ENCODE measurements at regions not wholly inside any gene's neighbourhood (a gene's known extent, or its start where the extent isn't known, plus 50 kb on each side); places are given as distances from the start of the nearest gene placed in this dataset.

DNA sequence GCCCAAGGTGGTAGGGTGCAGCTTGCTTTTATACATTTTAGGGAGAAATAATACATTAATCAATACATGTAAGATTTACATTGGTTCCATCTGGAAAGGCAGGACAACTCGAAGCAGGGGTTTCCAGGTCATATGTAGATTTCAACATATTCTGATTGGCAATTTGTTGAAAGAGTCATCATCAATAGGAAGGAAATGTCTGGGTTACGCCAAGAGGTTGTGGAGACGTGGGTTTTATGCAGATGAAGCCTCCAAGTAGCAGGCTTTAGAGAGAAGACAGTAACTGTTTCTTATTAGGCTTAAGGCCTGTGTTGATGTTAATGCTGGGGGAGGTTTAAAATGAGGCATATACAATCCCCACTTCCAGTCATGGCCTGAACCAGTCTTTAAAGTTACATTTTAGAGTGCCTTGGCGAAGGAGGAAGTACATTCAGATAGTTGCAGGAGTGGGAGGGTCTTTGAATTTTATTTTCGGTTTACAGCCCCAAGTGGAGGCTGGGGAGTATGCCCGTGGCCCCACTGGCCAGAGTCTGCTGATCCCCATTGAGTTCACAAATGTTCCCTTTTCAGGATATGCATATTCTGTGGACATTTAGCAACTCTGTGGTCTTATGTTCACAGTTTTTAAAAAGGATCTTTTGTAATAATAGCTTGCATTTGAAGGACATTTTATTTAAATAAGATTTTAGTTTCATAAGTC is 166.0 kb upstream of the GDF10 start:
- WGBS, 2 donors = 58 to 65% methylated on average over 6 of the region's 6 CpGs
- no peak for DNase-seq
- no peaks in the 10 kb centered on the region for H3K9me3 ChIP-seq
- H3K4me1 ChIP-seq = no peaks in the 10 kb centered on the region
- no peaks in the 10 kb centered on the region for H3K36me3 ChIP-seq
- H3K4me3 ChIP-seq = no peak overlapping the region
- TF ChIP-seq, protein P1, sequence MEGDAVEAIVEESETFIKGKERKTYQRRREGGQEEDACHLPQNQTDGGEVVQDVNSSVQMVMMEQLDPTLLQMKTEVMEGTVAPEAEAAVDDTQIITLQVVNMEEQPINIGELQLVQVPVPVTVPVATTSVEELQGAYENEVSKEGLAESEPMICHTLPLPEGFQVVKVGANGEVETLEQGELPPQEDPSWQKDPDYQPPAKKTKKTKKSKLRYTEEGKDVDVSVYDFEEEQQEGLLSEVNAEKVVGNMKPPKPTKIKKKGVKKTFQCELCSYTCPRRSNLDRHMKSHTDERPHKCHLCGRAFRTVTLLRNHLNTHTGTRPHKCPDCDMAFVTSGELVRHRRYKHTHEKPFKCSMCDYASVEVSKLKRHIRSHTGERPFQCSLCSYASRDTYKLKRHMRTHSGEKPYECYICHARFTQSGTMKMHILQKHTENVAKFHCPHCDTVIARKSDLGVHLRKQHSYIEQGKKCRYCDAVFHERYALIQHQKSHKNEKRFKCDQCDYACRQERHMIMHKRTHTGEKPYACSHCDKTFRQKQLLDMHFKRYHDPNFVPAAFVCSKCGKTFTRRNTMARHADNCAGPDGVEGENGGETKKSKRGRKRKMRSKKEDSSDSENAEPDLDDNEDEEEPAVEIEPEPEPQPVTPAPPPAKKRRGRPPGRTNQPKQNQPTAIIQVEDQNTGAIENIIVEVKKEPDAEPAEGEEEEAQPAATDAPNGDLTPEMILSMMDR (IDR thresholded peaks at IDR 0.05) = no peak
- TF ChIP-seq POLR2A (IDR thresholded peaks at IDR 0.05) = no peak
- intact Hi-C loops (cut with DNase I) = no loop called here
- no peaks in the 10 kb centered on the region for H3K27me3 ChIP-seq
- no peak overlapping the region for H3K27ac ChIP-seq

- TF ChIP-seq, protein P1 (IDR thresholded peaks at IDR 0.05) = no peak
- no peak for TF ChIP-seq POLR2A (IDR thresholded peaks at IDR 0.05)
- Histone ChIP-seq H3K9me3 (no peaks in the 10 kb centered on the region), H3K4me3 (no peak overlapping the region), H3K36me3 (no peaks in the 10 kb centered on the region), H3K4me1 (no peaks in the 10 kb centered on the region), H3K27ac (no peak overlapping the region), H3K27me3 (no peaks in the 10 kb centered on the region)
- 76 to 100% methylated on average over 1 to 3 of the region's 3 CpGs for WGBS, 2 donors
- intact Hi-C loops (cut with DNase I) = no loop called here
- no peak for DNase-seq
Measured at GRCh38 chr10:47136866-47137265, 163.1 kb upstream of the GDF10 start.

DNA sequence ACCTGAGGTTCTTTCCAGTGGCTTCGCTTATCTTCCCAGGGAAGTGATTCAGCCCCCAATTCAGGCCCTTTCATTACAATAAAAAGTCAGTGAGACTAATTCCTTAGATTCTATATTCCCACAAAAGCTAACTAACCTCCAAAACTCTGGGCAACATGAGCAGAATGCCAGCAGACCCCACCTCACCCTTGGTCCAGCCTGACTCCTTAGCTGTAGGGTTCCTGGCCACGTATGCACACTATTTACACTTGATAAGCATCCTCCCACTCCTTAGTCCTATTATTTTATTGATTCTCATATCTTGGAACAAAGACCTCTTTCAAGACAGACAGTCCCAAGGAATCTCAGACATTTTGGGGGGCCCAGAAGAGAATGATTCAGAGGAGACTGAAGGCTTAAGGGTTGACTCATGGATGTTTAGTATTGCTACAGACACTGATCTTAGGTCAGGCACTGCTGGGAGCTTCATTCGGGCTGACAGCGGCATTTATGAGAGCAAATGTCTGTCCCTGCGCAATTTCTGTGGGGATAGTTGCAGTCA is 162.6 kb upstream of the GDF10 start:
- Histone ChIP-seq H3K27me3 (no peaks in the 10 kb centered on the region), H3K4me1 (no peaks in the 10 kb centered on the region), H3K27ac (no peak overlapping the region), H3K36me3 (no peaks in the 10 kb centered on the region), H3K9me3 (no peaks in the 10 kb centered on the region), H3K4me3 (no peak overlapping the region)
- WGBS, 2 donors = 72 to 86% methylated on average over 5 of the region's 5 CpGs
- intact Hi-C loops (cut with DNase I) = no loop called here
- no peak for TF ChIP-seq POLR2A (IDR thresholded peaks at IDR 0.05)
- TF ChIP-seq, protein P1 (IDR thresholded peaks at IDR 0.05) = no peak
- no peak for DNase-seq

- Histone ChIP-seq H3K4me3 (no peak overlapping the region), H3K27me3 (no peaks in the 10 kb centered on the region), H3K36me3 (no peaks in the 10 kb centered on the region), H3K27ac (no peak overlapping the region), H3K9me3 (no peaks in the 10 kb centered on the region), H3K4me1 (no peaks in the 10 kb centered on the region)
- WGBS, 2 donors = 71 to 84% methylated on average over 4 to 7 of the region's 7 CpGs
- intact Hi-C loops (cut with DNase I) = no loop called here
- TF ChIP-seq, protein P1 (IDR thresholded peaks at IDR 0.05) = no peak
- TF ChIP-seq POLR2A (IDR thresholded peaks at IDR 0.05) = no peak
- no peak for DNase-seq
Measured at GRCh38 chr10:47139121-47139520, 160.9 kb upstream of the GDF10 start.

DNA sequence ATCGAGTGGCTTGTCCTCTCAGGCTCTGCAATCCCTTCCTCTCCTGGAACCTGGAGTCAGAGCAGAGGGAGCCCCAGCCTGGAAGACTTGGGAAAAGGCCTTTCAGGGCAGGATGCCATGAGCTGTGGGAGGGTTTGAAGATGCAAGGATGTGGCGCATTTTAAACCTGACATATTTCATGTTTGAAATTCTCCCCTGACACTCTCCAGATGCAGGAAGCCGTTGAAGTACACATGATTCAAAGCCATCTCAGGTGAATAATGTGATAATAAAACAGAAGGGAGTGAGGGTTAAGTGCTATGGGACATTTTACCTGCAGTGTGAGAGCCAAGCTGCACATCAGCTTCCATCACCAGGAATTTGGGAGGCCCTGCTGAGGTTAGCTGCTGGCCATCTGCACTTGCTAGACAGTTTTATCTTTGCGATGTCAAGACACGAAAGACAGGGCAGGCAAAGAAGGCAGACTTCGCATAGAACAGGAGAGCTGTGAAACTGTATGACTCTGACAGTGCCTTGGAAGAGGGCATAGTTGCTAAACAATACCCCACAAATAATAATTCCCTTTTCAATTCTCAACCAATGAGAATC is 159.1 kb upstream of the GDF10 start:
- WGBS, 2 donors = 85% methylated on average over 5 to 6 of the region's 6 CpGs
- H3K4me1 ChIP-seq = peaks cover 0 to 2% (median 0%) of the 10 kb centered on the region in 3 donors
- DNase-seq = no peak
- no peaks in the 10 kb centered on the region for H3K36me3 ChIP-seq
- H3K27ac ChIP-seq = no peak overlapping the region
- intact Hi-C loops (cut with DNase I) = no loop called here
- H3K27me3 ChIP-seq = no peaks in the 10 kb centered on the region
- TF ChIP-seq POLR2A (IDR thresholded peaks at IDR 0.05) = no peak
- TF ChIP-seq, protein P1 (IDR thresholded peaks at IDR 0.05) = no peak
- no peak overlapping the region for H3K4me3 ChIP-seq
- H3K9me3 ChIP-seq = no peaks in the 10 kb centered on the region
